ENCODE measurements at regions not wholly inside any gene's neighbourhood (a gene's known extent, or its start where the extent isn't known, plus 50 kb on each side); places are given as distances from the start of the nearest gene placed in this dataset.
A peak's percentile ranks its signal among the peaks of the same experiment; 100 is the strongest.

GRCh38 chr10:78576276-78576675 lies 492.5 kb upstream of the ZMIZ1 start:
- DNase-seq: no peak

- DNase-seq: no peak
Observed at GRCh38 chr10:78577712-78578111, 491.1 kb upstream of the ZMIZ1 start.

- DNase-seq: no peak
Observed at GRCh38 chr10:78578929-78579328, 489.8 kb upstream of the ZMIZ1 start.

GRCh38 chr10:78579576-78579975 lies 489.2 kb upstream of the ZMIZ1 start:
- no peak for DNase-seq

GRCh38 chr10:78579995-78580394 lies 488.8 kb upstream of the ZMIZ1 start:
- peak; percentile 60 for DNase-seq

- no peak for DNase-seq
Observed at GRCh38 chr10:78581133-78581694, 487.6 kb upstream of the ZMIZ1 start.

- DNase-seq: no peak
Observed at GRCh38 chr10:78582540-78582939, 486.2 kb upstream of the ZMIZ1 start.

GRCh38 chr10:78584266-78584665 lies 484.5 kb upstream of the ZMIZ1 start:
- no peak for DNase-seq

GRCh38 chr10:78584681-78585080 lies 484.1 kb upstream of the ZMIZ1 start:
- no peak for DNase-seq

GRCh38 chr10:78585952-78586351 lies 482.8 kb upstream of the ZMIZ1 start:
- no peak for DNase-seq

GRCh38 chr10:78588194-78588811 lies 480.5 kb upstream of the ZMIZ1 start:
- DNase-seq: no peak

- DNase-seq: no peak
Observed at GRCh38 chr10:78589687-78590086, 479.1 kb upstream of the ZMIZ1 start.

- DNase-seq: no peak
Observed at GRCh38 chr10:78591066-78591465, 477.7 kb upstream of the ZMIZ1 start.

- peak; percentile 82 for DNase-seq
Observed at GRCh38 chr10:78594559-78595268, 474.1 kb upstream of the ZMIZ1 start.

GRCh38 chr10:78595269-78595619 lies 473.5 kb upstream of the ZMIZ1 start:
- no peak for DNase-seq

- DNase-seq: no peak
Observed at GRCh38 chr10:78596556-78596955, 472.2 kb upstream of the ZMIZ1 start.

GRCh38 chr10:78597796-78598555 lies 470.8 kb upstream of the ZMIZ1 start:
- DNase-seq: peak; percentile 62

GRCh38 chr10:78599122-78599853 lies 469.5 kb upstream of the ZMIZ1 start:
- DNase-seq: no peak

- DNase-seq: no peak
Observed at GRCh38 chr10:78600121-78600665, 468.6 kb upstream of the ZMIZ1 start.

GRCh38 chr10:78600740-78601139 lies 468.0 kb upstream of the ZMIZ1 start:
- DNase-seq: no peak

GRCh38 chr10:78602201-78602932 lies 466.4 kb upstream of the ZMIZ1 start:
- DNase-seq: no peak

- no peak for DNase-seq
Observed at GRCh38 chr10:78604286-78604685, 464.5 kb upstream of the ZMIZ1 start.

Measured in NCI-H774 (cell line).